H9 (cell line): ENCODE measurements at regions not wholly inside any gene's neighbourhood (a gene's known extent, or its start where the extent isn't known, plus 50 kb on each side); places are given as distances from the start of the nearest gene placed in this dataset.

Experiments used
- DNase-seq: peaks from one replicate; pipeline ENCODE4 v3.0.0-alpha.2; 2017
- H2AFZ ChIP-seq: one replicate; pipeline ENCODE4 v1.6.1; 2013; ENCODE audit warnings: mild to moderate bottlenecking, low read length, control low read depth, moderate library complexity
- H2AK5ac ChIP-seq: 2 replicates; pipeline ENCODE4 v1.6.1; 2013; ENCODE audit warnings: low read length, control low read depth, mixed read lengths; ENCODE audit not compliant: insufficient read length
- H2BK120ac ChIP-seq: one replicate; pipeline ENCODE4 v1.6.1; 2013; ENCODE audit warnings: low read depth, mild to moderate bottlenecking, low read length, control low read depth, inconsistent platforms; ENCODE audit not compliant: poor library complexity, severe bottlenecking
- H2BK12ac ChIP-seq: 2 replicates; pipeline ENCODE4 v1.6.1; 2013; ENCODE audit warnings: low read length, control low read depth, mixed read lengths, low read depth; ENCODE audit not compliant: insufficient read length
- H2BK15ac ChIP-seq: 2 replicates; pipeline ENCODE4 v1.6.1; 2013; ENCODE audit warnings: low read depth, low read length, control low read depth
- H2BK20ac ChIP-seq: one replicate; pipeline ENCODE4 v1.6.1; 2013; ENCODE audit warnings: low read depth, mild to moderate bottlenecking, low read length, control low read depth, inconsistent platforms; ENCODE audit not compliant: poor library complexity, severe bottlenecking
- H2BK5ac ChIP-seq: 2 replicates; pipeline ENCODE4 v1.6.1; 2013; ENCODE audit warnings: low read length, control low read depth, mixed read lengths; ENCODE audit not compliant: insufficient read length
- H3K14ac ChIP-seq: 2 replicates; pipeline ENCODE4 v1.6.1; 2013; ENCODE audit warnings: low read length, control low read depth; ENCODE audit not compliant: insufficient read depth
- H3K18ac ChIP-seq: 2 replicates; pipeline ENCODE4 v1.6.1; 2013; ENCODE audit warnings: low read depth, mild to moderate bottlenecking, mixed read lengths, low read length, control low read depth; ENCODE audit not compliant: insufficient read length
- H3K23ac ChIP-seq: 2 replicates; pipeline ENCODE4 v1.6.1; 2013; ENCODE audit warnings: low read length, control low read depth, mixed read lengths, low read depth; ENCODE audit not compliant: insufficient read length
- H3K23me2 ChIP-seq: 2 replicates; pipeline ENCODE4 v1.6.1; 2013; ENCODE audit warnings: low read depth, mild to moderate bottlenecking, mixed read lengths, low read length, control low read depth; ENCODE audit not compliant: insufficient read length, poor library complexity, severe bottlenecking
- H3K27ac ChIP-seq: 2 replicates; pipeline ENCODE4 v1.5.1; 2013; ENCODE audit warnings: low read length, control low read depth, mixed read lengths, low read depth; ENCODE audit not compliant: insufficient read length
- H3K27me3 ChIP-seq: 2 replicates; pipeline ENCODE4 v1.6.1; 2013; ENCODE audit warnings: low read length, control low read depth, inconsistent platforms; ENCODE audit not compliant: insufficient read depth
- H3K4ac ChIP-seq: 2 replicates; pipeline ENCODE4 v1.6.1; 2013; ENCODE audit warnings: low read depth, mild to moderate bottlenecking, control low read depth, inconsistent platforms, low read length, moderate library complexity
- H3K4me1 ChIP-seq: 2 replicates; pipeline ENCODE4 v1.6.1; 2013; ENCODE audit warnings: low read length, control low read depth, inconsistent platforms; ENCODE audit not compliant: insufficient read depth
- H3K4me2 ChIP-seq: 2 replicates; pipeline ENCODE4 v1.6.1; 2013; ENCODE audit warnings: low read length, control low read depth, mixed read lengths; ENCODE audit not compliant: insufficient read length, insufficient read depth
- H3K56ac ChIP-seq: 2 replicates; pipeline ENCODE4 v1.6.1; 2013; ENCODE audit warnings: low read depth, mild to moderate bottlenecking, mixed read lengths, low read length, control low read depth; ENCODE audit not compliant: insufficient read length
- H3K79me1 ChIP-seq: 2 replicates; pipeline ENCODE4 v1.6.1; 2013; ENCODE audit warnings: low read depth, mild to moderate bottlenecking, moderate library complexity, low read length, control low read depth, inconsistent platforms; ENCODE audit not compliant: insufficient read depth, poor library complexity, severe bottlenecking
- H3K79me2 ChIP-seq: 2 replicates; pipeline ENCODE4 v1.6.1; 2013; ENCODE audit warnings: low read length, control low read depth, inconsistent platforms; ENCODE audit not compliant: insufficient read depth
- H3K9ac ChIP-seq: 2 replicates; pipeline ENCODE4 v1.6.1; 2013; ENCODE audit warnings: low read length, control low read depth, mixed read lengths; ENCODE audit not compliant: insufficient read length; ENCODE audit errors: extremely low read depth
- H3K9me3 ChIP-seq: one replicate; pipeline ENCODE4 v1.6.1; 2013; ENCODE audit warnings: low read depth, low read length, inconsistent platforms; ENCODE audit not compliant: control insufficient read depth
- H3T11ph ChIP-seq: one replicate; pipeline ENCODE4 v1.6.1; 2013; ENCODE audit warnings: mild to moderate bottlenecking, low read length, control low read depth, inconsistent platforms
- H4K20me1 ChIP-seq: one replicate; pipeline ENCODE4 v1.6.1; 2013; ENCODE audit not compliant: control insufficient read depth, insufficient read length, insufficient read depth
- H4K5ac ChIP-seq: 2 replicates; pipeline ENCODE4 v1.6.1; 2013; ENCODE audit warnings: low read depth, mild to moderate bottlenecking, mixed read lengths, low read length, control low read depth; ENCODE audit not compliant: insufficient read length
- H4K8ac ChIP-seq: replicated peaks from 2 replicates; pipeline ENCODE4 v1.6.1; 2013; ENCODE audit warnings: low read length, control low read depth, mixed read lengths, low read depth; ENCODE audit not compliant: insufficient read length
- H4K91ac ChIP-seq: 2 replicates; pipeline ENCODE4 v1.6.1; 2013; ENCODE audit warnings: low read depth, mild to moderate bottlenecking, moderate library complexity, mixed read lengths, low read length, control low read depth; ENCODE audit not compliant: insufficient read length
- H3K27ac Mint-ChIP-seq, 3 experiments: 2 replicates in 2 of 3; 3 replicates in 1 of 3; pipeline ENCODE4 v1.8.0; 2020 to 2021; ENCODE audit warnings: mixed read lengths in 3 of 3, mild to moderate bottlenecking in 1 of 3, moderate library complexity in 1 of 3
- H3K27me3 Mint-ChIP-seq: 2 replicates; pipeline ENCODE4 v1.8.0; 2021; ENCODE audit warnings: low read depth, mild to moderate bottlenecking, moderate library complexity, mixed read lengths
- H3K36me3 Mint-ChIP-seq, 3 experiments: 2 replicates in 2 of 3; 3 replicates in 1 of 3; pipeline ENCODE4 v1.8.0; 2020 to 2021; ENCODE audit warnings: low read depth in 3 of 3, mixed read lengths in 3 of 3; ENCODE audit not compliant: insufficient read depth in 1 of 3
- H3K4me1 Mint-ChIP-seq, 2 experiments: 2 replicates each; pipeline ENCODE4 v1.8.0; 2020; ENCODE audit warnings: mixed read lengths in 2 of 2
- H3K4me3 Mint-ChIP-seq, 2 experiments: 2 replicates in 1 of 2; 3 replicates in 1 of 2; pipeline ENCODE4 v1.8.0; 2020 to 2021; ENCODE audit warnings: mild to moderate bottlenecking in 2 of 2, mixed read lengths in 2 of 2, moderate library complexity in 1 of 2
- H3K9me3 Mint-ChIP-seq, 2 experiments: 2 replicates in 1 of 2; 3 replicates in 1 of 2; pipeline ENCODE4 v1.8.0; 2020; ENCODE audit warnings: mild to moderate bottlenecking in 2 of 2, mixed read lengths in 2 of 2, moderate library complexity in 1 of 2
- CTCF ChIP-seq: fragments of 200-600 bp; sonication (generic); conservative IDR thresholded peaks from 3 replicates; pipeline ENCODE4 v1.8.0; 2021; ENCODE audit warnings: antibody characterized with exemption, mild to moderate bottlenecking
- WGBS: extraction: QIAGEN DNeasy Blood & Tissue Kit; methylation state at CpG from one replicate; pipeline ENCODE4 v1.1.7; 2013; ENCODE audit warnings: missing lambda C conversion rate, low lambda C conversion rate, mixed read lengths; ENCODE audit not compliant: insufficient read length; ENCODE audit errors: extremely low coverage; 5-methylcytosine and 5-hydroxymethylcytosine counted together

GRCh38 chr12:100687686-100688085 lies 106.9 kb upstream of the ANO4 start:
- Histone ChIP-seq H3K4me1 (no peaks in the 10 kb centered on the region; the same call in 1 of the 2 replicates), H3K14ac (no peak overlapping the region), H4K5ac (no peak overlapping the region), H3T11ph (no peak overlapping the region), H3K23ac (no peak overlapping the region), H3K4me2 (no peak overlapping the region), H2BK5ac (no peak overlapping the region), H2BK120ac (no peak overlapping the region), H3K56ac (no peak overlapping the region), H3K79me2 (no peaks in the 10 kb centered on the region), H3K9ac (no peak overlapping the region), H2BK12ac (no peak overlapping the region), H2AFZ (no peak overlapping the region), H3K9me3 (peaks cover 9% of the 10 kb centered on the region), H2BK20ac (no peak overlapping the region), H4K20me1 (no peaks in the 10 kb centered on the region), H3K27me3 (no peaks in the 10 kb centered on the region), H3K4ac (no peak overlapping the region), H4K91ac (no peak overlapping the region), H2AK5ac (no peak overlapping the region), H3K23me2 (no peaks in the 10 kb centered on the region), H2BK15ac (no peak overlapping the region), H3K79me1 (no peaks in the 10 kb centered on the region), H4K8ac (no peak overlapping the region), H3K27ac (no peak overlapping the region), H3K18ac (no peak overlapping the region)
- no peak overlapping the region for H3K27ac Mint-ChIP-seq
- no peak overlapping the region for H3K4me3 Mint-ChIP-seq
- no peak for DNase-seq
- H3K9me3 Mint-ChIP-seq, result peaks cover 29 to 35% of the 10 kb centered on the region in 2 experiments
- H3K4me1 Mint-ChIP-seq, result 0 out of 4 replicates have a peak, but pooled peaks cover 0 to 5% of the 10 kb centered on the region in 2 experiments
- no peak for TF ChIP-seq CTCF
- no CpG with 5 or more reads among the region's 1 CpG for whole genome bisulfite sequencing
- no peaks in the 10 kb centered on the region for H3K27me3 Mint-ChIP-seq
- peaks cover 11 to 31% (median 16%) of the 10 kb centered on the region in 3 experiments for H3K36me3 Mint-ChIP-seq
